Gastroesophageal sphincter (tissue), 3 donors: ENCODE measurements at regions not wholly inside any gene's neighbourhood (a gene's known extent, or its start where the extent isn't known, plus 50 kb on each side); places are given as distances from the start of the nearest gene placed in this dataset.

Source experiments
- CTCF ChIP-seq, 4 experiments: fragments of 200-600 bp in 2 of 4; fragments of 450-650 bp in 2 of 4; sonication (generic) in 1 of 4; IDR thresholded peaks; one replicate each; pipeline ENCODE4 v1.5.1; 2017 to 2019; ENCODE audit warnings: antibody characterized with exemption in 4 of 4, mild to moderate bottlenecking in 2 of 4, moderate library complexity in 2 of 4
- EP300 ChIP-seq: sonication (generic); formaldehyde crosslinking; IDR thresholded peaks from one replicate; pipeline ENCODE4 v1.6.1; 2017; ENCODE audit warnings: antibody characterized with exemption, mild to moderate bottlenecking
- POLR2A ChIP-seq, 2 donors: fragments of 450-650 bp; IDR thresholded peaks; one replicate each; pipeline ENCODE4 v1.6.1; 2017; ENCODE audit warnings: antibody characterized with exemption in 2 of 2, mild to moderate bottlenecking in 2 of 2, moderate library complexity in 1 of 2
- POLR2AphosphoS5 ChIP-seq: sonication (generic); formaldehyde crosslinking; IDR thresholded peaks from one replicate; pipeline ENCODE4 v1.6.1; 2017; ENCODE audit warnings: antibody characterized with exemption

- TF ChIP-seq CTCF (IDR thresholded peaks at IDR 0.05) (no peak), EP300 (no peak), POLR2A (IDR thresholded peaks at IDR 0.05) (no peak), POLR2AphosphoS5 (no peak)
Observed at GRCh38 chr16:79472426-79472825, 128.1 kb downstream of the MAF start.
